ENCODE measurements at regions not wholly inside any gene's neighbourhood (a gene's known extent, or its start where the extent isn't known, plus 50 kb on each side); places are given as distances from the start of the nearest gene placed in this dataset.

- TF ChIP-seq CTCF (IDR thresholded peaks at IDR 0.05; ENCODE audit: poor library complexity), result no peak
- TF ChIP-seq EZH2phosphoT487 (IDR thresholded peaks at IDR 0.05; ENCODE audit: low read depth, severe bottlenecking, unreplicated experiment), result no peak
- TF ChIP-seq EZH2 (IDR thresholded peaks at IDR 0.05; ENCODE audit: borderline replicate concordance), result no peak
Observed at GRCh38 chr17:14805348-14805747, 459.8 kb downstream of the PMP22 start.

Data from hepatocyte (in vitro differentiated cells).